Left lobe of liver (tissue), 2 donors: ENCODE measurements at regions not wholly inside any gene's neighbourhood (a gene's known extent, or its start where the extent isn't known, plus 50 kb on each side); places are given as distances from the start of the nearest gene placed in this dataset.

Source experiments
- ATAC-seq: fragments of 200-7000 bp; cut with Tn5 transposase; one replicate; pipeline ENCODE4 v1.9.1; 2020; ENCODE audit warnings: mild to moderate bottlenecking, moderate library complexity
- DNase-seq: peaks from one replicate; pipeline ENCODE4 v3.0.0-alpha.2; 2020; ENCODE audit warnings: low spot score
- donor health status: DM: no; HTN: no; CAD: no; lungs with moderate emphysema.
- donor health status: DM: no; HTN: yes; CAD: no.

DNA sequence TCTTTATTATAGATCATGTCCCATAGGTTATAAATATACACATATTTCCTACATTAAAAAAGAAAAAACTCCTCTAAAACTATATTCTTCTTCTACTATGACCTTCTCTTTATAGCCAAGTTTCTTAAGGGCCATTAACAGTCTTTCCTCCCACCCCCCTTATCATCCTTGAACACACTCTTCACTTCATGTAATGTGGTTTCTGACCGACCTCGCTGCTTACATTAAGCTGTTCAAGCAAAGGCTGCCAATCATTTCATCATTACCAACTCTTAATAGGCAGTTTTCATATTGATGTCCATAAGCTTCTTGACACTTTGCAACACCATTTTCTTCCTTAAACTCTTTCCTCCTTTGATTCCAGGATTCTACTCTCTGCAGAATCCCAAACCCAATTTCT, 283.0 kb upstream of the PCSK5 start:
- DNase-seq (no peak), ATAC-seq (no peak)

DNA sequence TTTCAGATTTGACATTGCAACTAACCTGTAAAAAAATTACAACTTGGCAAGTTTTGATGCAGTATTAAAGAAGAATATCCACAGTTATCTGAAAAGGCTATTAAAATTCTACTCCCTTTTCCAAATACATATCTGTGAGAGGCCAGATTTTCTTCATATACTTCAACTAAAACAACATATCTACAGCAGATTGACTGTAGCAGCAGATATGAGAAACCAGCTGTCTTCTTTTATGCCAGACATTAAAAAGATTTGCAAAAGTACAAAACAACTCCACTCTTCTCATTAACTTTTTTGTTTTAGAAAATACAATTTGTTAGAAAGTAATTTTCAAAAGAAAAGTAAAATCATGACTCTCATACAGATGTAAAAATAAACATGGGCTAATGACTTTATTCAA, 281.1 kb upstream of the PCSK5 start:
- no peak for ATAC-seq
- no peak for DNase-seq

DNA sequence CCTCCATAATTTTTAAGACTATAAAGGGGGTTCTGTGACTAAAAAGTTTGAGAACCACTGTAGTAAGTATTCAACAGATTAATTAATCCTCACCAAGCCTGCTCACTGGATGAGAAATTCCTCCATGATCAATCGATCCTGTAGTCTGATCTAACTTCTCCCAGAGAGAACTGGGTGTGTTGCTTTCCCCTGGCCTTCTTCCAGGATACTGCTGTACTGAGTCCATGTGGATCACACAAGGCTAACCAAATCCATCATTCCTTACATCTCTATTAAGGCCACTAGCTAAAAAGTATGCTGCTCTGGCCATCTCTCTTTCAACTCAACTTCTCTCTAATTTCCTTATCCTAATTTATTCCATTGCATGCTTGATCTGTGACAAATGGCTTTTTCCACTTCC, 280.2 kb upstream of the PCSK5 start:
- ATAC-seq = no peak
- DNase-seq = no peak

DNA sequence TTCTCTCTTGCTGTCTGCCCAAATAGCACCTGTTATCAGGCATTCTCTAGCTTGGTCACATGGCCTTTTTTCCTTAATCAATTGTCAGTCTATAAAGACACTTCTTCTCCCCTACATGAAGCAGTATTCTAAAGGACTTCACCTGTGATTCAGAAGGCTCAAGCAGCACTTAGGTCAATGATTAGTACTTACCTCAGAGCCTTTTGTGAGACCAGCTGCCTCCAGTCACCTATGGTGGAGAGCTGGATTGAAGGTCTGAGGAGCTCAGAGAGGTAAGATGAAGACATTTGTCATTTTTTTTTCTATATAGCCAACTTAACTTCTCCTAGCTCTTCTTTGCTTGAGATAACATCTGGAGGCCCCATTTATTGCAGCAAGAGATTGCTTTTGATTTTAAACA, 278.3 kb upstream of the PCSK5 start:
- ATAC-seq (no peak), DNase-seq (no peak)

DNA sequence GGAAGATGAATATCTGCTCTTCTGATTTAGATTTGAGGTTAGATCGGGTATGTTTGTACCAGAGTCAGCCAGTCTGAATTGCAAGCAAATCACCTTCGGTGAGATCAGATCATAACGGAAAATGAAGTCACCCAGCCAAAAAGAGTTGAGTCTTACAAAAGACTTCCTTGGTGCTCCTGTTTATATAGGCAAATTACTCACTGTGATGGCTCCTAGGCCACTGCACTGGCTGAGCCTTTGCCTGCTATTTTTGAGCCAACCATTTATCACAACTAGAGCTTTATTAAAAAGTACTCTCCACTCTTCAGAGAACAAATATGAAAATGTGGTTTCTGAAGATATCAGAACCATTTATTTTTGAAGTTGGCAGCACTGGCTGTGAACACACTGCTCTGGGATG, 277.7 kb upstream of the PCSK5 start:
- no peak for ATAC-seq
- DNase-seq = no peak

DNA sequence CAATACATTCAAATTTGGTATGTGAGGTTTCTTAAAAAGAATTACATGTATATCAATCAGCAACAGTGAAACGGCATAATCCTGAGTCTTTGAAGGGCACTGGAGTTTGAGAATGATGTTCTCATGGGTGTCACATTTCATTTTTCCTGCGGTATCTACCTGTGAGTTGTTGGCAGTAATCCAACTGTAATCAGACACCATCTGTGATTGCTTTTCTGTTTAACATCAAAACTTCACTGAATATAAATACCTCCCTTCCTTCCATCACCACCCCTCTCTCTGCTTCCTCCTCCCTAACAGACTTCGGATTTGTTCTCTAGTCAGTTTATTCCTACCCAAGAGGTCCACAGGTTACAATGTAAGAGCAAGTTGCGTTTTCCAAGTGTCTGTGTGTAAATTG, 275.2 kb upstream of the PCSK5 start:
- DNase-seq = no peak
- ATAC-seq = no peak

DNA sequence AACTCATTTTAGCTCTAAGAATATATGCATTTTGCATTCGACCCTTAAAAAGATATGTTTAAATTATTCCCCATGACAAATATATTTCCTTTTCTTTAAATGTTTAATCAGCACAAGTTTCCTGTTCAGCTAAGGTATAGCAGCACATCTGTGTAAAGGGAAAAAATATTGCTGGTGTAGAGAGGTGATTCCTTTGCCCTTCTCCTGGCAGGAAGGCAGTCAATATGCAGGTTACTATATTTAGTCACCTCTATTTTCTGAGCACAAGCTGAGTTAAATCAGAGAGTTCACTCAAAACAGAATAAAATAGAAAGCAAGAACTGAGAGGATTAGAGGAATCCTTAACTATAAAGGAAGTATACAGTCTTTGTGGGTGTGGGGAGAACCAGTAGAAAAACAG, 274.4 kb upstream of the PCSK5 start:
- ATAC-seq (no peak), DNase-seq (no peak)

DNA sequence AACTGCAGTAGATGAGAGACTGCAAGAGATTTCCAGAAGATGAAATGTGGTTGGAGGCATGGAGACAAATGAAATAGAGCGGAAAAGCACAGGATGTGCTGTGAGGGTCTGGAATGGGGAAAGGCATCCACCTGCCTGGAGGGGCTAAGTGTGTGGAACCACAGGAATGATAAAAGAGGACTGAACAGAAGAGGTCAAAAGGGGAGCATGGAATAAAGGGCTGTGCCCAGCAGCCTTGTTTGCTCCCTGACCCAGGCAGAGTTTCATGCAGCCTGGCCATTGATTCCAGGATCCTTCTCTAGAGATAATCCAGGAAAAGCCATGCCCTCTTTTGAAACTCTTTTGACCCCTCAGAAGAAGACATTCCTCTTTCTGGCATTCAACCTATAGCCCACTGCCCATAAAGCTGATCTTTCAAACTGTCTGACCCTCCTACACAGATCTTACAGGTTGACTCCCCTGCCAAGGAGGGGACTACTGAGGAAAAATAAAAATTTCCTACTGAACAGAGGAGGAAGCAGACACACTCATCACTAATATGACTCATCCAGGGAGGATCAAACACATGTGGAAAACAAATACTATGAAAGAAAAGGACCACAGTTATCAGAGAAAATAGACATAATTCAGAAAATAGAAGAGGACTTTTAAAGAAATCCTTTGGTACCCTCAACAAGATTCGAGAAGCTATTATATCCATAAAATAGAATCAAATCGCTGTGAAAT, 273.5 kb upstream of the PCSK5 start:
- ATAC-seq = no peak
- no peak for DNase-seq

DNA sequence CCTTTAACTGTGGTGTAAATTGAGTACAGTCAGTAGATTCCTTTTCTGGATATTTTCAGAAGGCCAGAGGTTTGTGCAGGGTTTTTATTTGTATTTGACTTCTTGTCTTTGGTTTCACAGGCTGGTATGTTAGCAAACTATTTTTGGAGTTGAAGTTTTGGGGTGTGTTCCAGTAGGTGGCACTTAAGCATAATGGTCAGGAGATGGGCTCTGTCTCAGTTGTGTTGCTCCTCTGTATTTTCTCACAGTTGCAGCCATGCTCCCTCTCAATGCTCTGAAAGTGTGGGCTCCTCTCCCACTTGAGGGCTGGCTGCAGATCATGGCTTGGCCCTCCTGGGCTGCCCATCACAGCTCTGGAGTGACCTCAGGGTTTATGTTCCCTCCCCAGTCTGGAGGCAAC, 267.0 kb upstream of the PCSK5 start:
- ATAC-seq = peak; percentile 62
- no peak for DNase-seq

DNA sequence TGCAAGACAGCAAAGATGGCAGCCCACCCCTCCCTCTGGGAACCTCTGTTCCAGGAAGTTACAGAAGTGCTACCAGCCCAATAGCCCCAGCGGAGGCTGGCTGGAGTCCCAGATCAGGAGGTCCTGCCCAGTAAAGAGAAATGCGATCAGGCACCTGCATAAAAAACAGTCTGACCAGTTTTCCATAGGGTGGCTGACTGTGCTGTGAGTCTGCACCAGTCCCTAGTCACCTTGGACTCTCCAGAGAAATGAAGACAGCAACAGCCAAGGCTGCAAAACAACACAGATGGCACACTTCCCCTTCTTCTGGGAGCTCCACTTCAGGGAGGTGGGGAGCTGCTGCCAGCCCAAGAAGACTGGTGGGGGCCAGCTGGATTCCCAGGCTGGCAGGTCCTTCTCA, 265.5 kb upstream of the PCSK5 start:
- no peak for DNase-seq
- ATAC-seq = no peak

DNA sequence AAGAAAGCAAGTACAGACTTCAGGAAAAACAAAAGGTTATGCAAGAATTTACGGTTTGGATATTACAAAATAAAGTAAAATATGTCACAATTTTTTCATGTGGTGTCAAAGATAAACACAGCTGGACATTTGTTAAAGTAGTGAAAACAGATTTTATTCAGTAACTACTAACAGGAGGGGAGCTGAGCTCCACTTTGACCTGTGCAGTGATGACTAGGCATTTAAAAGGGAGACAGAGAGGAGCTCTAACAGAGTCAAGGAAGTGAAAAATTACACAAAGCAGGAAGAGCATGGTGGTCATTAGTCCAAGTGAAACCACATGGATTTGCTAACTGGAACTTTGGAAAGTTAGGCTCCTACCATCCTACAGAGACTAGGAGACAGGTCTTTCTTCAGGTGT, 263.6 kb upstream of the PCSK5 start:
- ATAC-seq (peak; percentile 10), DNase-seq (no peak)

DNA sequence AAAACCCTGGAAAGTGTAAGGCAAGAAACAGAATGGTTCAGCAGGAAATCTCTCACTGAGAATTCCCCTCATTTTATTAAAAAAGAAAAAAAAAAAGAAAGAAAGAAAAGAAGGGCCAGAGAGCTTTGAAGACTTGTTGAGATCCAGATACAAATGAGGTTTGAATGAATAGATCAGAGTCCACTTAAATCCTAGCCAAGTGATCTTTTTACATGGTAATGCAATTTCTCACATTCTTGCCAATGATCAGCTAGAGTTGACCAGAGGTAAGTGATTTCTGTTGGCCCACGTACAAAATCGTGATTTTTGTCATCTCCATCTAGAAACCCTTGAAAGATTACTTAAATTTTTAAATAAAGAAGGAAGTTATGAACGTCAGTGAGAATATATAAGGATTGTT, 261.5 kb upstream of the PCSK5 start:
- peak; percentile 77 for ATAC-seq

DNA sequence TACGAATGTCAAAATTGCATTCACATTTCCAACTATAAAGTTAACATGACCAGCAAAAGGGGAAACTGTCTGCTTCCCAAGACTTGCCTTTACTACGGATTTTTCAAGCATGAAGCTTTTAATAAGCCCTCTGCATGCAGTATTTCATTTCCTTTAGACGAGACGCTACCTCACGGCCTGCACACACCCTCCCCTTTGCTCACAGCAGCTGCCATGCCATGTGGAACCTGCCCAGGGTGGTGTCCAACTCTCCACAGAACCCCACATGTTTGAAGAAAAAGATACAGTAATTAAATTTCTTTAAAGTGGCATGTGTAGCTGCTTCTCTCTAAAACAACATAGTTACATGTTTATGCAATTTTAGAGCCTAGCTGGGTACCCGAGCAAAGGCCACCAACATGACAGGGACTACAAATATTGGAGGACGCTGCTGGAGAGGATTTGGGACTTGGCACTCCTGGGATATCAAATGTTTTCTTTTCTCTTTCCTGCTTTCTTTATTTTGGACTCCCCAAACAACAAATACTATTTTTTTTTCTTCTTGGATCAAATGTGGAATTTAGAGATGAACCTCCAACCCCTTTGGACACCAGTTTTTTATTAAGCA, 256.9 kb upstream of the PCSK5 start:
- DNase-seq (no peak), ATAC-seq (peak; percentile 92)

More for the DNA sequence above, 261.5 kb upstream of the PCSK5 start:
- no peak for DNase-seq

DNA sequence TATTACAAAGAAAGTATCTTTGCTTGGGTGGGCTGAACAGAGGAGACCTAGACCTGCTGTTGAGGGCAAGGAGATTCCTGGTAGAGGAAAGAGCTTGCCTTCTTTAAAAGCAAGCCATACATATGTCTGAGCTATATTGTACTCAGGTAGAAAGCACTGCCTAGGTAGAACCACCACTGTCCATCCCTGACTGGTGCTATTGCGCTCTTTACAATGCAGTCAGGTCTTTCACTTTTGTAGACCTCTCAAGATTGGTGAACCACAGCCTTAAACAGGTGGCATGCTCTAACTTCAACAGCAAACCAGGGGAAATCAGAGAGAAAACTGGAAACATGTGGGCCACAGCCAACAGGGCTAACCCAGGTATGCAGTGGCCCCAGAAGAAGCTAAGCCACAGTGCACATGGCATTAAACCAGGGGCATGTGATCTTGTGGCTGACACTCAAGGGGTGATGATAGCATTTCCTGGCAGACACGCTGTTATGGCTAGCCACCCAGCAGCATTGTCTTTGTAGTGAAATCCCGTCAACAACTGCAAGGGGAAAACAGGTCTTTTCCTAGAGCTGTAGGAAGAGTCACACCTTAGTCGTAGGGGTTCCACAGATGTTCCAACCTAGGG, 253.9 kb upstream of the PCSK5 start:
- ATAC-seq = no peak
- no peak for DNase-seq

DNA sequence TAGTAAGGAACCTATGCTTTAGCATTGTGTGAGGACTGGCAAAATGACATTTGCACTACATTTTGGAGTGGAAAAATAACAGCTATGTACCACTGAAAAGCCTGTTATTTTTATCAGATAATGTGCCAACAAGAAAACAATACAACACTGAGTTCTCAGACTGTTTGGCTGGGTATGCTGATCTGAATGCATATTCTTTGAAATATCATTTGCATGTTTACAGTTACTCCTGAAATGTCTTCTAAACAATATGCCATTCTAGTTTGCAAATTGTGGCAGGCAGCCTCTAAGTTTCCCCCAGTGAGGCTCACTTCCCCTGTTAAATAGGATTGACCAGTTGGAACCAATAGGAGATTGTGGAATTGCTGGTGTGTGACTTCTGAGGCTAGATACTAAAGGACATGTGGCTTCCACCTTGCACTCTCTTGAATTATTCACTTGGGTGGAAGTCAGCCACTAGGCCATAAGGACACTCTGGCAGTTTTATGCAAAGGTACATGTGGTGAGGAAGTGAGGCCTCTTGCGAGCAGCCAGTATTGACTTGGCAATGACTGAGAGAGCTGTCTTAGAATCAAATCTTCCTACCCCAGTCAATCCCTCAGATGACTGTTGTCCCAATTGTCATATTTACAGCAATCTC, 250.4 kb upstream of the PCSK5 start:
- no peak for ATAC-seq
- no peak for DNase-seq

DNA sequence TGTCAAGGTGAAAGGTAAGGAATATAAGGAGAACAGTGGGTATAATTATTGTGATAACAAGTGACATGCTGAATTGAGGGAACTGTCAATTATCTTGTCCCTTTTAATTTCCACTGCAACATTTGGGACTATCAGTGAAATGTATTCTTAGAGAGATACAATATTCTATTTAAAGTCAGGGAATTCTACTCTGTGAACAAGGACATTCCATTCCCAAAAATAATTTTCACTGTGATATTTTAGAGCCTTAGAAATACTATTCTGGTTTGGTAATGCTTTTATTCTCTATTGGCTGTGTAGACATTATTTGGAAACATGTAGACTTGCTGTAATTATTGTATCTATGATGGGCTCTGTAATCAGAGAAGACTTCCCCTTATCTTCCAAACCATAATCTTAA, 248.0 kb upstream of the PCSK5 start:
- DNase-seq (no peak), ATAC-seq (no peak)

DNA sequence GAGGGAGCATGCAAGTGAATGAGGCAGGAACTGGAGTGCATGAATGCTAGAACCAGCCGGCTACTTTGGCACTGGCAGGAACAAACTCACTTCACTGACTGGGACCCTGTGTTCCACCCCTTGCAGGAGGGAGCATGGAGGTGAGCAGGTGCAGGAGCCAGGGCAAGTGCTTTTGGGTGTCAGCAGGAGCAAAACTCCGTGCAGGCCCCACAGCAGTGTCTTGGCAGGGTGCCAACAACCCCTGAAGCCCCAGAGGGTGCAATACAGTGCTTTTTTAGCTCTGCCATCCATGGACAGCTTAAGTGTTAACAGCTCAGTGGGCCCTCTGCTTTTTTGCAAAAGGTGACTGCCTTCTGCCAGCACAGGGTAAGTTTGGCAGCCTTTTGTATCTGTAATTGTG, 245.8 kb upstream of the PCSK5 start:
- no peak for DNase-seq

DNA sequence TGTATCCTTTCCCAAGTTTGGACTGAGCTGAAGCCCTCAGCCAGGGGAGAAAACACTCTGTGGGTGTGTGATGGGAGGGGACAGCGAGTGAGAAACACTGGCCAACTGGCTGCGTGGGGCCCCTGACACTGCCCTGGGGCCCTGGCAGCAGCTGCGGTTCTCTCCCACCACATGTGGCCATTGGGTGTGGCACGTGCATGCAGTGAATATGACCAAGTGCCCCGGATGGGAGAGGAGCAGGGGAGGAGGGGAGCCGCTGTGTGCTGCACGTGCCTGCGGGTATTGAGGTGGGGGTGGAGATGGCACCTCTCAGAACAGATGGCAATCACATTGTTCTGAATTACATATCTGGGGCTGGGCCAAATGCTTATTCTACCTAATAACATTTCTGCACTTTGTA, 242.4 kb upstream of the PCSK5 start:
- DNase-seq (no peak), ATAC-seq (no peak)

More for the DNA sequence above, 245.8 kb upstream of the PCSK5 start:
- ATAC-seq = no peak

DNA sequence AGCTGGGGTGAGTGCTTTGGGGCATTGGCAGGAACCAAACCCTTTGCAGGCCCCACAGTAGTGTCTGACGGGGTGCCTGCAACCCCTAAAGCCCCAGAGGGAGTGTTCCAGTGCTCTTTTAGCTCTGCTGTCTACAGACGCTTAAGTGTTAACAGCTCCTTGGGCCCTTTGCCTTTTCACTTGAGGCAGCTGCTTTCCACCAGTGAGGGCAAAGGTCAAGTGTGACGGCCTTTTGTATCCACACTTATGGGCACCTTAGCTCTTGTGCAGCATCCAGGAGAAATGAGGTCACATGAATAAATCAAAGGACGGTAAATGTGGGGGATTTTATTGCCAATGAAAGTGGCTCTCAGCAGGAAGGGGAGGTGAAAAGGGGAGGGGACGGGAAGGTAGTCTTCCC, 241.4 kb upstream of the PCSK5 start:
- DNase-seq (no peak), ATAC-seq (no peak)

DNA sequence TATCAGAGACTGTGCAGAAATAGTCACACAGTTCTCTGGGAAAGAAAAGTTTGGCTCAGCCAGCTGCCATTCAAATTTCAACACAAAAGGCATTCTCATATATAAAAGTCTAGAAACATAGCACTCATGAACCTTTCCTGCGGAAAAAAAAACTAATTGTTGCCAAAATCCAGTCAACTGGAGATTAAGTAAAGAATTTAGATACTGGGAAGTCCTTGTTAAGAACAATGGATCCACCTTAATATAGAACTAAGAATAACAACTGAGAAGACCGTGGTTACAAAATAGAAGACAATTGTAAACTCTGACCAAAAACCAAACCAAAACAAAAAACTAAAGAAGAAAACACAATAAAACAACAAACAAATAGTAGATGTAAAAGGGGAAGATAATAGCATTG, 238.8 kb upstream of the PCSK5 start:
- ATAC-seq (no peak), DNase-seq (no peak)

DNA sequence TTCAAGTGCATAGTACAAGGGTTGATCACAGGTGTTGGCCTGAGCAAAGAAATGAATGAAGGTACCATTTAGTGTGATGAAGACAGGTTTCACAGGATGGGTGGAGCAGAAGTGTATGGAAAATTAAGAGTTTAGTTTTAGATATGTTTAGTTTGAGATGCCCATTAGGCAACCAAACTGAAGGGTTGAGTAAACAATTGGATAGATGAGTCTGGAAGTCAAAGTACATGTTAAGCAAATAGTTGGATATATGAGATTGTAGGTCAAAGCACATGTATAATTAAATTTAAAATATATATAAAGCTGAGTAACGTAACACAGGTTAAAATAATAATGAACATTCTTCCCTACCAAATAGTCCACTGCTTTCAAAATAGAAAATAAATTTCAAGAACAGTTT, 237.1 kb upstream of the PCSK5 start:
- ATAC-seq = peak; percentile 74
- DNase-seq = no peak

DNA sequence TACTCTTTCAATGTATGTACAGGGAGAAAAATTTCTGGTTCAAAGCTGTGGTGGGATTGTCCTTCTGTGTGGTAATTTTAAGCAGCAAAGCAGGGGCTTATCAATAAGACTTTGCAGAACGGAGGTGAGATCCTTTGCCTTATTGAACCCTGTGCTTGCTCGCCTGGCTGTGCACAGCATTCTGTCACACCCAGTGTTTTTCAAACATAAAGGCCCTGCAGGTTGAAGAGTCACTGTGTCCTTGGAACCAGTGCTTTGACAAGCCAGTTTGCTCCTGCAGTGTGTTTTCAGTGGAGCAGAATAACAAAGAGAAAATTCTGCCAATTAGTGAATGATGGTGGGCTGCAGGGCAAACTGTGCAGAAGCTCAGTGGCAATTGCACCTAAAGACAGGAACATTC, 236.7 kb upstream of the PCSK5 start:
- peak; percentile 47 for ATAC-seq

More for the DNA sequence above, 236.7 kb upstream of the PCSK5 start:
- no peak for DNase-seq
